SU-DHL-6 (cell line): ENCODE measurements at regions not wholly inside any gene's neighbourhood (a gene's known extent, or its start where the extent isn't known, plus 50 kb on each side); places are given as distances from the start of the nearest gene placed in this dataset.

Source experiments
- CTCF ChIP-seq: fragments of 200-600 bp; sonication (generic); IDR thresholded peaks from one replicate; pipeline ENCODE4 v1.5.1; 2017; ENCODE audit warnings: antibody characterized with exemption, mild to moderate bottlenecking, low read length, moderate library complexity; ENCODE audit not compliant: insufficient read depth, poor library complexity, severe bottlenecking
- EZH2phosphoT487 ChIP-seq: fragments of 200-600 bp; sonication (generic), shearing (Covaris generic); conservative IDR thresholded peaks from 2 replicates; pipeline ENCODE4 v1.6.1; 2018; ENCODE audit warnings: mild to moderate bottlenecking, antibody characterized with exemption, low read length, moderate library complexity, mixed read lengths

- TF ChIP-seq CTCF = no peak
- no peak for TF ChIP-seq EZH2phosphoT487
Measured at GRCh38 chr4:59855630-59856352, 1344.3 kb upstream of the ADGRL3 start.
